ENCODE measurements at regions not wholly inside any gene's neighbourhood (a gene's known extent, or its start where the extent isn't known, plus 50 kb on each side); places are given as distances from the start of the nearest gene placed in this dataset.

DNA sequence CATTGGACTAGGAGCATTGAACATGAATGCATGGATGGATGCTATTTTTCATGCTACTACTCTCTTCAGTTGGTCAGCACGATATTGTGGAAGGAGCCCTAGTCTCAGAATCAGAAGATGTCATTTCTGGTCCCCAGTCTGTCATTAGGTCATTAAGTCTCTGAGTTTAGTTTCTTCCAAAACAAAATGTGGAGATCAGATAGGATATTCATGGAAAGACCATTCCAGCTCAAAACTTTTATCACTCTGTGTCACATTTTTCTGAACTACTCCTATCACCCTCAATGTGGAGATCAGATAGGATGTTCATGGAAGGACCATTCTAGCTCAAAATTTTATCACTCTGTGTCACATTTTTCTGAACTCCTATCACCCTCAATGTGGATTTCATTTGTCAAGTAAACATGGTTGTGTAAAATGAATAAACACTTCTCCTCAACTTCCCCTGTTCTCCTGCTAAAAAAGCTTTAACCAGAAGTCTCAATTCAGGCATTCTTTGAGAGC is 296.8 kb downstream of the MRPS30 start:
- TF ChIP-seq, protein P1, sequence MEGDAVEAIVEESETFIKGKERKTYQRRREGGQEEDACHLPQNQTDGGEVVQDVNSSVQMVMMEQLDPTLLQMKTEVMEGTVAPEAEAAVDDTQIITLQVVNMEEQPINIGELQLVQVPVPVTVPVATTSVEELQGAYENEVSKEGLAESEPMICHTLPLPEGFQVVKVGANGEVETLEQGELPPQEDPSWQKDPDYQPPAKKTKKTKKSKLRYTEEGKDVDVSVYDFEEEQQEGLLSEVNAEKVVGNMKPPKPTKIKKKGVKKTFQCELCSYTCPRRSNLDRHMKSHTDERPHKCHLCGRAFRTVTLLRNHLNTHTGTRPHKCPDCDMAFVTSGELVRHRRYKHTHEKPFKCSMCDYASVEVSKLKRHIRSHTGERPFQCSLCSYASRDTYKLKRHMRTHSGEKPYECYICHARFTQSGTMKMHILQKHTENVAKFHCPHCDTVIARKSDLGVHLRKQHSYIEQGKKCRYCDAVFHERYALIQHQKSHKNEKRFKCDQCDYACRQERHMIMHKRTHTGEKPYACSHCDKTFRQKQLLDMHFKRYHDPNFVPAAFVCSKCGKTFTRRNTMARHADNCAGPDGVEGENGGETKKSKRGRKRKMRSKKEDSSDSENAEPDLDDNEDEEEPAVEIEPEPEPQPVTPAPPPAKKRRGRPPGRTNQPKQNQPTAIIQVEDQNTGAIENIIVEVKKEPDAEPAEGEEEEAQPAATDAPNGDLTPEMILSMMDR (IDR thresholded peaks at IDR 0.05), result no peak
- TF ChIP-seq, protein P2, sequence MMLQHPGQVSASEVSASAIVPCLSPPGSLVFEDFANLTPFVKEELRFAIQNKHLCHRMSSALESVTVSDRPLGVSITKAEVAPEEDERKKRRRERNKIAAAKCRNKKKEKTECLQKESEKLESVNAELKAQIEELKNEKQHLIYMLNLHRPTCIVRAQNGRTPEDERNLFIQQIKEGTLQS (CRISPR knock-in tag; conservative IDR thresholded peaks at IDR 0.05), result no peak
- TF ChIP-seq ZNF263 (CRISPR knock-in tag; IDR thresholded peaks at IDR 0.05; ENCODE audit: low read depth) (no peak), CBFB (CRISPR knock-in tag; IDR thresholded peaks at IDR 0.05; ENCODE audit: low read depth) (no peak), FOXK1 (CRISPR knock-in tag; IDR thresholded peaks at IDR 0.05) (no peak), JUN (CRISPR knock-in tag; IDR thresholded peaks at IDR 0.05) (no peak), GTF2I (CRISPR knock-in tag; conservative IDR thresholded peaks at IDR 0.05) (no peak), NFE2L1 (CRISPR knock-in tag; IDR thresholded peaks at IDR 0.05) (no peak), SMAD3 (CRISPR knock-in tag; IDR thresholded peaks at IDR 0.05; ENCODE audit: borderline replicate concordance) (no peak)
- TF ChIP-seq, protein P3, sequence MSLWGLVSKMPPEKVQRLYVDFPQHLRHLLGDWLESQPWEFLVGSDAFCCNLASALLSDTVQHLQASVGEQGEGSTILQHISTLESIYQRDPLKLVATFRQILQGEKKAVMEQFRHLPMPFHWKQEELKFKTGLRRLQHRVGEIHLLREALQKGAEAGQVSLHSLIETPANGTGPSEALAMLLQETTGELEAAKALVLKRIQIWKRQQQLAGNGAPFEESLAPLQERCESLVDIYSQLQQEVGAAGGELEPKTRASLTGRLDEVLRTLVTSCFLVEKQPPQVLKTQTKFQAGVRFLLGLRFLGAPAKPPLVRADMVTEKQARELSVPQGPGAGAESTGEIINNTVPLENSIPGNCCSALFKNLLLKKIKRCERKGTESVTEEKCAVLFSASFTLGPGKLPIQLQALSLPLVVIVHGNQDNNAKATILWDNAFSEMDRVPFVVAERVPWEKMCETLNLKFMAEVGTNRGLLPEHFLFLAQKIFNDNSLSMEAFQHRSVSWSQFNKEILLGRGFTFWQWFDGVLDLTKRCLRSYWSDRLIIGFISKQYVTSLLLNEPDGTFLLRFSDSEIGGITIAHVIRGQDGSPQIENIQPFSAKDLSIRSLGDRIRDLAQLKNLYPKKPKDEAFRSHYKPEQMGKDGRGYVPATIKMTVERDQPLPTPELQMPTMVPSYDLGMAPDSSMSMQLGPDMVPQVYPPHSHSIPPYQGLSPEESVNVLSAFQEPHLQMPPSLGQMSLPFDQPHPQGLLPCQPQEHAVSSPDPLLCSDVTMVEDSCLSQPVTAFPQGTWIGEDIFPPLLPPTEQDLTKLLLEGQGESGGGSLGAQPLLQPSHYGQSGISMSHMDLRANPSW (CRISPR knock-in tag; conservative IDR thresholded peaks at IDR 0.05; ENCODE audit: low read depth), result no peak
- TF ChIP-seq, protein P4, sequence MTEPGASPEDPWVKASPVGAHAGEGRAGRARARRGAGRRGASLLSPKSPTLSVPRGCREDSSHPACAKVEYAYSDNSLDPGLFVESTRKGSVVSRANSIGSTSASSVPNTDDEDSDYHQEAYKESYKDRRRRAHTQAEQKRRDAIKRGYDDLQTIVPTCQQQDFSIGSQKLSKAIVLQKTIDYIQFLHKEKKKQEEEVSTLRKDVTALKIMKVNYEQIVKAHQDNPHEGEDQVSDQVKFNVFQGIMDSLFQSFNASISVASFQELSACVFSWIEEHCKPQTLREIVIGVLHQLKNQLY (CRISPR knock-in tag; IDR thresholded peaks at IDR 0.05), result no peak
- TF ChIP-seq, protein P5, sequence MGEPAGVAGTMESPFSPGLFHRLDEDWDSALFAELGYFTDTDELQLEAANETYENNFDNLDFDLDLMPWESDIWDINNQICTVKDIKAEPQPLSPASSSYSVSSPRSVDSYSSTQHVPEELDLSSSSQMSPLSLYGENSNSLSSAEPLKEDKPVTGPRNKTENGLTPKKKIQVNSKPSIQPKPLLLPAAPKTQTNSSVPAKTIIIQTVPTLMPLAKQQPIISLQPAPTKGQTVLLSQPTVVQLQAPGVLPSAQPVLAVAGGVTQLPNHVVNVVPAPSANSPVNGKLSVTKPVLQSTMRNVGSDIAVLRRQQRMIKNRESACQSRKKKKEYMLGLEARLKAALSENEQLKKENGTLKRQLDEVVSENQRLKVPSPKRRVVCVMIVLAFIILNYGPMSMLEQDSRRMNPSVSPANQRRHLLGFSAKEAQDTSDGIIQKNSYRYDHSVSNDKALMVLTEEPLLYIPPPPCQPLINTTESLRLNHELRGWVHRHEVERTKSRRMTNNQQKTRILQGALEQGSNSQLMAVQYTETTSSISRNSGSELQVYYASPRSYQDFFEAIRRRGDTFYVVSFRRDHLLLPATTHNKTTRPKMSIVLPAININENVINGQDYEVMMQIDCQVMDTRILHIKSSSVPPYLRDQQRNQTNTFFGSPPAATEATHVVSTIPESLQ (CRISPR knock-in tag; IDR thresholded peaks at IDR 0.05), result no peak
- TF ChIP-seq, protein P6, sequence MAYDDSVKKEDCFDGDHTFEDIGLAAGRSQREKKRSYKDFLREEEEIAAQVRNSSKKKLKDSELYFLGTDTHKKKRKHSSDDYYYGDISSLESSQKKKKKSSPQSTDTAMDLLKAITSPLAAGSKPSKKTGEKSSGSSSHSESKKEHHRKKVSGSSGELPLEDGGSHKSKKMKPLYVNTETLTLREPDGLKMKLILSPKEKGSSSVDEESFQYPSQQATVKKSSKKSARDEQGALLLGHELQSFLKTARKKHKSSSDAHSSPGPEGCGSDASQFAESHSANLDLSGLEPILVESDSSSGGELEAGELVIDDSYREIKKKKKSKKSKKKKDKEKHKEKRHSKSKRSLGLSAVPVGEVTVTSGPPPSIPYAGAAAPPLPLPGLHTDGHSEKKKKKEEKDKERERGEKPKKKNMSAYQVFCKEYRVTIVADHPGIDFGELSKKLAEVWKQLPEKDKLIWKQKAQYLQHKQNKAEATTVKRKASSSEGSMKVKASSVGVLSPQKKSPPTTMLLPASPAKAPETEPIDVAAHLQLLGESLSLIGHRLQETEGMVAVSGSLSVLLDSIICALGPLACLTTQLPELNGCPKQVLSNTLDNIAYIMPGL (CRISPR knock-in tag; IDR thresholded peaks at IDR 0.05), result no peak

Data from WTC11 (cell line).